Heart left ventricle (tissue), 16 donors: ENCODE measurements at regions not wholly inside any gene's neighbourhood (a gene's known extent, or its start where the extent isn't known, plus 50 kb on each side); places are given as distances from the start of the nearest gene placed in this dataset.
"Not testable (repeated sequence)": the region's sequence is repeated elsewhere in the genome, so short reads cannot be mapped to it uniquely, and the experiment has no call there.

Experiments used
- ATAC-seq, 4 donors: fragments of 200-7000 bp; cut with Tn5 transposase; one replicate each; pipeline ENCODE4 v1.9.1; 2020 to 2022; ENCODE audit warnings: moderate library complexity in 4 of 4, mild to moderate bottlenecking in 3 of 4, moderate number of reproducible peaks in 1 of 4
- DNase-seq, 5 donors: peaks; one replicate each; pipeline ENCODE4 v3.0.0-alpha.2; 2020
- H3K27ac ChIP-seq, 12 donors: fragments of 200-600 bp; sonication (generic) in 4 of 12; one replicate each; pipeline versions ENCODE4 v1.5.0 to v1.8.0; 2016 to 2022; ENCODE audit warnings: mild to moderate bottlenecking in 2 of 12
- H3K27me3 ChIP-seq, 9 donors: fragments of 200-600 bp; sonication (generic) in 2 of 9; one replicate each; pipeline versions ENCODE4 v1.5.1 to v1.8.0; 2016 to 2022; ENCODE audit warnings: mild to moderate bottlenecking in 3 of 9
- H3K36me3 ChIP-seq, 9 donors: fragments of 200-600 bp; sonication (generic) in 2 of 9; one replicate each; pipeline versions ENCODE4 v1.5.0 to v1.8.0; 2018 to 2022; ENCODE audit warnings: mild to moderate bottlenecking in 2 of 9
- H3K4me1 ChIP-seq, 12 donors: fragments of 200-600 bp; sonication (generic) in 4 of 12; one replicate each; pipeline versions ENCODE4 v1.5.0 to v1.8.0; 2016 to 2022; ENCODE audit warnings: mild to moderate bottlenecking in 3 of 12
- H3K4me3 ChIP-seq, 12 donors: fragments of 200-600 bp; sonication (generic) in 4 of 12; one replicate each; pipeline versions ENCODE4 v1.5.0 to v1.8.0; 2017 to 2022; ENCODE audit warnings: mild to moderate bottlenecking in 9 of 12, moderate library complexity in 4 of 12
- H3K9me3 ChIP-seq, 12 donors: fragments of 200-600 bp; sonication (generic) in 4 of 12; one replicate each; pipeline versions ENCODE4 v1.5.0 to v1.8.0; 2016 to 2022; ENCODE audit warnings: mild to moderate bottlenecking in 1 of 12
- POLR2A ChIP-seq, 2 donors: fragments of 450-650 bp; IDR thresholded peaks; one replicate each; pipeline ENCODE4 v1.6.1; 2017; ENCODE audit warnings: antibody characterized with exemption in 2 of 2, mild to moderate bottlenecking in 2 of 2, moderate library complexity in 2 of 2
- whole genome bisulfite sequencing, 4 donors: extraction: QIAGEN DNeasy Blood & Tissue Kit in 2 of 4; methylation state at CpG; one replicate each; pipeline versions ENCODE4 v1.1.5 to v1.1.7; 2013 to 2018; 5-methylcytosine and 5-hydroxymethylcytosine counted together
- intact Hi-C, 10 donors: fragments of 100-400 bp; cut with DNase I; formaldehyde crosslinking; loops; one replicate each; pipeline versions ENCODE4 v1.11.1 to v1.14.2; 2022
- TF ChIP-seq, protein P1 (sequence below), 12 donors: fragments of 200-600 bp; sonication (generic) in 4 of 12; IDR thresholded peaks; one replicate each; pipeline versions ENCODE4 v1.5.0 to v1.8.0; 2018 to 2022; ENCODE audit warnings: antibody characterized with exemption in 12 of 12, mild to moderate bottlenecking in 5 of 12
- donor health status: ischemic (EF 13 %, LVEDD 7.1; RV severe dilation, severe dysfunction).
- donor health status: healthy with polysubstance abuse.
- donor health status: DM: no; HTN: yes; CAD: no.
- donor health status: DM: no; HTN: no; CAD: no.
- donor health status: ischemic (EF 25% LVEDD 6.9; RV normal size, moderate dysfunction).
- donor health status: ischemic (EF 25% LVEDD 5.7; RV mildly dilated, moderate dysfunction).
- donor health status: healthy.
- donor health status: DM: yes; HTN: yes; CAD: no.
- donor health status: ischemic (EF 35%, LVEDD 5.7; RV mildly dilated, moderate dysfunction).
- donor health status: nonischemic (EF 11% LVEDD 7.7; RV severe dilation, severe dysfunction).
- donor health status: DM: yes; HTN: yes; CAD: no.
- donor health status: PGD.
- donor health status: ischemic (EF 29% LVEDD 5.4; RV normal size, mild dysfunction).
- donor health status: nonischemic (EF 23%, LVEDD 6.1; RV moderate dilation, normal function).

DNA sequence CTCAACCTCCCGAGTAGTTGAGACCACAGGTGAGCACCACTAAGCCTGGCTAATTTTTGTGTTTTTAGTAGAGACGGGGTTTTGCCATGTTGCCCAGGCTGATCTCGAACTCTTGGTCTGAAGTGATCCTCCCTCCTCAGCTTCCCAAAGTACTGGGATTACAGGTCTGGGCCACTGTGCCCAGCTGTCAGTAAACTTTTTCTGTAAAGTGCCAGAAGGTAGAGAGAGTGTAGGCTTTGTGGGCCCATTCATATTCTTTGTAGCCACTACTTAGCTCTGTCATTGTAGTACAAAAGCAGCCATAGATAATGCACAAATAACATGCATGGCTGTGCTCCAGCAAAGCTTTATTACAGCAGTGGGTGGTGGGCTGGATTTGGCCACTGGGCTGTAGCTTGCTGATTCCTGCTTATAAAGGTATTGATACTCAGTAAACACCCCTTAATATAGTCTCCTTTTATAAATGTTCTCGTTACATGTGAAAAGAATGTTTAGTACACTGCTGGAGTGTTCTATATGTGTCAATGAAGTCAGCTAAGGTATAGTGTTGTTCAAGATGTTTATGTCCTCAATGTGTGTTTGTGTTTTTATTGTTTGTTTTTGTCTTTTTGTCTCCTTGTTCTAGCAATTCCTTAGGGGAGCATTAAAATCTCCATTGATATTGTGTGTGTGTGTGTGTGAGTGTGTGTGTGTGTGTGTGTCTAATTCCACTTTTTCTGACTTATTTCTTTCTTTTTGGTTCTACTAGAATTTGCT lies 644.7 kb upstream of the DPP6 start:
- H3K4me3 ChIP-seq, result no peak overlapping the region
- WGBS, 4 donors, result 68 to 83% (median 80%) methylated on average over 4 of the region's 4 CpGs
- no peaks in the 10 kb centered on the region for H3K4me1 ChIP-seq
- intact Hi-C loops, result no loop called here
- H3K36me3 ChIP-seq, result no peaks in the 10 kb centered on the region
- no peak for DNase-seq
- no peak overlapping the region for H3K27ac ChIP-seq
- ATAC-seq, result no peak
- peaks cover 0 to 2% (median 0%) of the 10 kb centered on the region in 12 donors for H3K9me3 ChIP-seq
- no peaks in the 10 kb centered on the region for H3K27me3 ChIP-seq
- TF ChIP-seq POLR2A (IDR thresholded peaks at IDR 0.05), result no peak
- TF ChIP-seq, protein P1, sequence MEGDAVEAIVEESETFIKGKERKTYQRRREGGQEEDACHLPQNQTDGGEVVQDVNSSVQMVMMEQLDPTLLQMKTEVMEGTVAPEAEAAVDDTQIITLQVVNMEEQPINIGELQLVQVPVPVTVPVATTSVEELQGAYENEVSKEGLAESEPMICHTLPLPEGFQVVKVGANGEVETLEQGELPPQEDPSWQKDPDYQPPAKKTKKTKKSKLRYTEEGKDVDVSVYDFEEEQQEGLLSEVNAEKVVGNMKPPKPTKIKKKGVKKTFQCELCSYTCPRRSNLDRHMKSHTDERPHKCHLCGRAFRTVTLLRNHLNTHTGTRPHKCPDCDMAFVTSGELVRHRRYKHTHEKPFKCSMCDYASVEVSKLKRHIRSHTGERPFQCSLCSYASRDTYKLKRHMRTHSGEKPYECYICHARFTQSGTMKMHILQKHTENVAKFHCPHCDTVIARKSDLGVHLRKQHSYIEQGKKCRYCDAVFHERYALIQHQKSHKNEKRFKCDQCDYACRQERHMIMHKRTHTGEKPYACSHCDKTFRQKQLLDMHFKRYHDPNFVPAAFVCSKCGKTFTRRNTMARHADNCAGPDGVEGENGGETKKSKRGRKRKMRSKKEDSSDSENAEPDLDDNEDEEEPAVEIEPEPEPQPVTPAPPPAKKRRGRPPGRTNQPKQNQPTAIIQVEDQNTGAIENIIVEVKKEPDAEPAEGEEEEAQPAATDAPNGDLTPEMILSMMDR (IDR thresholded peaks at IDR 0.05), result no peak

DNA sequence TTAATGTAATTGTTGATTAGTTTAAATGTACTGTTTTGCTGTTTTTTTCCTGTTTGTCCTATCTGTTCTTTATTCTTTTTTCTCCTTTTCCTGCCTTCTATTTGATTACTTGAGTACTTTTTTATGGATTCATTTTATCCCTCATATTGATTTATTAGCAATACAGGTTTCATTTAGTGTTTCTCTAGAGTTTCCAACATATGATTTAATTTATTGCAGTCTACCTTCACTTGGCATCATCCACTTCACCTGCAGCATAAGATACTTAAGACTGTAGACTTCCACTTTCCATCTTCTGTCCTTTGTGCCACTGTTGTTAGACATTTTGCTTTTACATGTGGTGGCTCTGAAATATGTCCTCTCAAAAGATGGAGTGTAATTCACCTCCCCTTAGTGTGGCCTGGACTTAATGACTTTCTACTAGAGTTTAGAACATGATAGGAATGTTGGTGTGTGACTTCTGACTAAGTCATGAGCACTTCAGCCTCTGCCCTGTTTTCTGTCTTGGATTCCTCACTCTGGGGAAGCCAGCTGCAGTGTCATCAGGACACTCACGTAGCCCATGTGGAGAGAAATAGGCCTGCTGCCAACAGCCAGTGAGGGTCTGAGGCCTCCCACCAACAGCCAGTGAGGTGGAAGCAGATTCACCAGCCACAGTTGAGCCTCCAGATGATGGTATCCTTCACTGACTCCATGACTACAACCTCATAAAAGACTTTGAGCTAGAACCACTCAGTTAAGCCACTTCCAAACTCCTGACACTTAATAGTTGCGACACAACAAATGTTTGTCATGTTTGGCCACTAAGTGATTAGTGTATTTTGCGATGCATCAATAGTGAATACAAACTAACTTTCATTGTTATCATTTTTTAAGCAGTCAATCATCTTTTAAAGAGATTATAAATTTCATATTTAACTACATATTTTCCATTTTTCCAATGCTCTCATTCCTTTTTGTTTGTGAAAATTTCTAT lies 643.5 kb upstream of the DPP6 start:
- Histone ChIP-seq H3K4me1 (no peaks in the 10 kb centered on the region), H3K4me3 (no peak overlapping the region), H3K27ac (no peak overlapping the region), H3K36me3 (no peaks in the 10 kb centered on the region), H3K27me3 (no peaks in the 10 kb centered on the region), H3K9me3 (peaks cover 0 to 4% (median 0%) of the 10 kb centered on the region in 12 donors)
- ATAC-seq (no peak), DNase-seq (no peak)
- no peak for TF ChIP-seq POLR2A (IDR thresholded peaks at IDR 0.05)
- TF ChIP-seq, protein P1 (IDR thresholded peaks at IDR 0.05), result no peak
- WGBS, 4 donors, result 61 to 69% (median 67%) methylated on average over 3 of the region's 3 CpGs
- intact Hi-C loops, result no loop called here

GRCh38 chr7:153409567-153410342 lies 642.4 kb upstream of the DPP6 start:
- H3K4me3 ChIP-seq, DNase-seq, H3K27me3 ChIP-seq, H3K27ac ChIP-seq, H3K36me3 ChIP-seq, ATAC-seq, H3K9me3 ChIP-seq, H3K4me1 ChIP-seq, intact Hi-C loops: not testable (repeated sequence)
- 82 to 91% (median 85%) methylated on average over 10 of the region's 10 CpGs for WGBS, 4 donors

DNA sequence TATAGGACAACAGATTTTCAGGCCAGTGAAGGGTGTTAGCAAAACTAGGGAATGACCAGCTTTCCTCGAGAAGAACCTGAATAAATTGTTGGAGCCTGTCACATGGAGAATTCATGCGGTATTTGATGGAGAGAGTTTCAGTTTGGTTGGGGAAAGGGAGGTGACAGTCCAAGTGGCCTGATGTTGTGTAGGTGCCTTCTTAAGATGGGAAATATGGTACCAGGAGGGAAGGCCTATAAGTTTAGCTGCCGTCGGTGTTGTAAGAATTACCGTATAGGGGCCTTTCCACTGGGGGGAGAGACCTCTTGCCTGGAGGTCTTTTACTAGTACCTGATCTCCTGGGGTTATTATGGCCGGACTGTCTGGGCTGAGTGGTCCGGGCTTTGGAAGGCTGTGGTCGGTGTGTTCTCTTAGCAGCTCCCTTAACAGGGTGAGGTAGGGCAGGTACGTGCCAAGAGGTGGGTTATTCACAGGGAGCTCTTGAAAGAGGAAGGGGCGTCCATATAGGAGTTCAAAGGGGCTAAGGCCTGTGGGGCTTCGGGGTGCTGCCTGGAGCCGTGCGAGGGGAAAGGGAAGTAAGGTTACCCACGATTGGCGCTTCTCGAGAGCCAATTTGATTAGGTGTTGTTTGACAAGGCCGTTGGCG lies 641.1 kb upstream of the DPP6 start:
- DNase-seq, H3K36me3 ChIP-seq, H3K4me3 ChIP-seq, H3K27me3 ChIP-seq, H3K9me3 ChIP-seq, H3K27ac ChIP-seq, H3K4me1 ChIP-seq, ATAC-seq, intact Hi-C loops: not testable (repeated sequence)
- 85 to 89% (median 87%) methylated on average over 18 of the region's 18 CpGs for WGBS, 4 donors

DNA sequence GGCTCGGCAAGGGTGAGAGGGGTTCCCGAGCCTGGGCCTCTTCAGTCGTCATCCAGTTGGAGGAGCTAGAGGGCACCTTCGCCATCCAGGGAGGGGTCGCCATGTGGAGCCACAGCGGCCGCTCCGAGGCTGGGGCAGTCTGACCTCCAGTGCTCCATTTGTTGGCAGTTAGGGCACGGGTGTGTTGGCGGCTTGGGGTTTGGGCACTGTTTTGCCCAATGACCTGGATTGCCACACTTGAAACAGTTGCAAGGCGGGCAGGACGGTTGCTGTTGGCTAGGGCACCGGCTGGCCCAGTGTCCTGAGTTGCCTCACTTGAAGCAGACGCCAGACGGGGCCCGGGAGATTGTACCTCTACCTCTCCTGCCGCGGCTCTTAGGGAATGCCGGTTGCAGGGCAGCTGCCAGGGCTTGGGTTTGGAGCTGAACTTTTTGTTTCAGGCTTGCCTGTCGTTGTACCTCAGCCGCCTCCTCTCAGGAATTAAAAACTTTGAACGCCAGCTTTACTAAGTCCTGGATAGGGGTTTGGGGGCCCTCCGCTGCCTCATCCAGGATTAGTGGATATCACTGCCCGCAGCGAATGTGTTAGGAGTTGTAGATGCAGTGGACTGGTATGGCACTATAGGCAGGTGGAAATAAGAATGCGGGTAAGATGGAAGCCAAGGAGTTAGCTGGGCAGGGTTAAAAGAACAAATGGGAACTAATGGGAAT lies 639.9 kb upstream of the DPP6 start:
- H3K27me3 ChIP-seq, ATAC-seq, H3K4me1 ChIP-seq, H3K4me3 ChIP-seq, H3K27ac ChIP-seq, H3K36me3 ChIP-seq, intact Hi-C loops, DNase-seq, H3K9me3 ChIP-seq: not testable (repeated sequence)
- 91 to 93% (median 91%) methylated on average over 25 to 26 of the region's 26 CpGs for WGBS, 4 donors

DNA sequence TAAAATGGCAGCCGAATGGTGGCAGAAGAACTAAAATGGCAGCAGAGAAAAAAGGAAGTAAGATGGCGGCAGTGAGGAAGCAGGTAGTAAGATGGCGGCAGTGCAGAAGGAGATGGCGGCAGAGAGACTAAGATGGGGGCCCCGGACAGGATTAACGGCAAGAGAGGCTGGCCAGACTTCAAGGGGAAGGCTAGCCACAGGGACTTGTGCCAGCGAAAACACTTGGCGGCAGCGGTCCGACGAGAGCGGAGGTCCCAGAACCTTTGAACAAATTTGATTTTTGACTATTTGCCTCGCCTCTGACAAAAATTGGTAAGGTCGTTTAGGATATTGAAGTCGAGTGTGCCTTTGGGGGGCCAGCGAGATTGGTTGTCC lies 639.4 kb upstream of the DPP6 start:
- DNase-seq, intact Hi-C loops, H3K9me3 ChIP-seq, H3K27me3 ChIP-seq, H3K4me1 ChIP-seq, H3K36me3 ChIP-seq, H3K4me3 ChIP-seq, H3K27ac ChIP-seq, ATAC-seq: not testable (repeated sequence)
- WGBS, 4 donors, result 87 to 92% (median 88%) methylated on average over 16 of the region's 16 CpGs
